Astrocyte of the cerebellum (primary cell): ENCODE measurements at regions not wholly inside any gene's neighbourhood (a gene's known extent, or its start where the extent isn't known, plus 50 kb on each side); places are given as distances from the start of the nearest gene placed in this dataset.

Experiments
- DNase-seq: peaks from one replicate; pipeline ENCODE4 v3.0.0-alpha.2; 2011; ENCODE audit warnings: low read depth
- H3K4me3 ChIP-seq: 2 replicates; pipeline ENCODE4 v1.5.1; 2011; ENCODE audit warnings: mild to moderate bottlenecking, low read depth, low read length, moderate library complexity
- CTCF ChIP-seq: IDR thresholded peaks from 2 replicates; pipeline ENCODE4 v1.5.1; 2012; ENCODE audit warnings: low read length, low read depth, moderate library complexity, mild to moderate bottlenecking; ENCODE audit errors: missing control alignments
- in situ Hi-C: cut with HindIII; loops from 2 replicates; pipeline ENCODE4 v1.10.0; 2017; ENCODE audit warnings: low sequenced_read_pairs

GRCh38 chr18:40985436-40985835 is 969.6 kb upstream of the PIK3C3 start:
- no peak overlapping the region for H3K4me3 ChIP-seq
- TF ChIP-seq CTCF: no peak
- no peak for DNase-seq
- in situ Hi-C loops: no loop called here

- no peak overlapping the region for H3K4me3 ChIP-seq
- in situ Hi-C loops: no loop called here
- DNase-seq: no peak
- no peak for TF ChIP-seq CTCF
Measured at GRCh38 chr18:40984856-40985255, 970.2 kb upstream of the PIK3C3 start.

GRCh38 chr18:40983835-40984234 is 971.2 kb upstream of the PIK3C3 start:
- in situ Hi-C loops: no loop called here
- H3K4me3 ChIP-seq: no peak overlapping the region
- TF ChIP-seq CTCF: no peak
- no peak for DNase-seq

GRCh38 chr18:40980171-40980570 is 974.9 kb upstream of the PIK3C3 start:
- TF ChIP-seq CTCF: no peak
- no peak for DNase-seq
- in situ Hi-C loops: no loop called here
- no peak overlapping the region for H3K4me3 ChIP-seq

GRCh38 chr18:40976050-40976449 is 979.0 kb upstream of the PIK3C3 start:
- in situ Hi-C loops: no loop called here
- no peak overlapping the region for H3K4me3 ChIP-seq
- TF ChIP-seq CTCF: no peak
- no peak for DNase-seq

- DNase-seq: no peak
- no peak for TF ChIP-seq CTCF
Measured at GRCh38 chr18:40974448-40974847, 980.6 kb upstream of the PIK3C3 start.

GRCh38 chr18:40962784-40963183 is 992.2 kb upstream of the PIK3C3 start:
- TF ChIP-seq CTCF: no peak
- no peak for DNase-seq
- H3K4me3 ChIP-seq: no peak overlapping the region
- in situ Hi-C loops: no loop called here

More at GRCh38 chr18:40974448-40974847, 980.6 kb upstream of the PIK3C3 start:
- no peak overlapping the region for H3K4me3 ChIP-seq
- in situ Hi-C loops: no loop called here
